Activated CD8-positive, alpha-beta T cell treated with anti-CD3 and anti-CD28 coated beads for 36 hours (primary cell): ENCODE measurements at regions not wholly inside any gene's neighbourhood (a gene's known extent, or its start where the extent isn't known, plus 50 kb on each side); places are given as distances from the start of the nearest gene placed in this dataset.
"Not testable (repeated sequence)": the region's sequence is repeated elsewhere in the genome, so short reads cannot be mapped to it uniquely, and the experiment has no call there.

ENCODE experiments used
- ATAC-seq: fragments of 200-7000 bp; cut with Tn5 transposase; one replicate; pipeline ENCODE4 v1.10.0; 2021; ENCODE audit warnings: mild to moderate bottlenecking, moderate library complexity
- CTCF ChIA-PET: fragments of 350-600 bp; sonication (Branson Sonifier 250); formaldehyde crosslinking; loops from one replicate; lab custom pipeline; 2021; ENCODE audit warnings: antibody characterized with exemption; lab: Charles Lee
- POLR2A ChIA-PET: fragments of 350-600 bp; sonication (Branson Sonifier 250); formaldehyde crosslinking; loops from one replicate; lab custom pipeline; 2021; ENCODE audit warnings: antibody characterized with exemption; lab: Charles Lee
- DNase-seq: peaks from one replicate; pipeline ENCODE4 v3.0.0-alpha.2; 2020
- H3K27ac Mint-ChIP-seq: one replicate; pipeline ENCODE4 v1.8.0; 2021; ENCODE audit warnings: mild to moderate bottlenecking, mixed read lengths
- H3K27me3 Mint-ChIP-seq: one replicate; pipeline ENCODE4 v1.8.0; 2021; ENCODE audit warnings: mixed read lengths
- H3K36me3 Mint-ChIP-seq: one replicate; pipeline ENCODE4 v1.8.0; 2021; ENCODE audit warnings: low read depth, mixed read lengths
- H3K4me1 Mint-ChIP-seq: one replicate; pipeline ENCODE4 v1.8.0; 2021; ENCODE audit warnings: low read depth, mixed read lengths
- H3K4me3 Mint-ChIP-seq: one replicate; pipeline ENCODE4 v1.8.0; 2021; ENCODE audit warnings: mild to moderate bottlenecking, moderate library complexity, mixed read lengths
- H3K9me3 Mint-ChIP-seq: one replicate; pipeline ENCODE4 v1.8.0; 2021; ENCODE audit warnings: mixed read lengths
- intact Hi-C: fragments of 100-400 bp; cut with micrococcal nuclease; formaldehyde crosslinking; loops from one replicate; pipeline ENCODE4 v1.10.0; 2022
- TF ChIP-seq, protein P1 (sequence below): fragments of 200-600 bp; IDR thresholded peaks from one replicate; pipeline ENCODE4 v1.8.0; 2022; ENCODE audit warnings: antibody characterized with exemption, mild to moderate bottlenecking

GRCh38 chr4:128654465-128654864 lies 155.0 kb upstream of the JADE1 start:
- ChIA-PET CTCF (no interaction called here), POLR2A (interaction anchor here (0.6 kb wide), 1 partner anchor 49 kb away, joined by 3 read pairs; no protein-coding TSS in a partner anchor)

GRCh38 chr4:128653527-128654444 lies 155.7 kb upstream of the JADE1 start:
- no peak for ATAC-seq
- Mint-ChIP-seq H3K4me3 (no peak overlapping the region), H3K36me3 (no peaks in the 10 kb centered on the region), H3K9me3 (no peaks in the 10 kb centered on the region), H3K27me3 (peaks cover 4% of the 10 kb centered on the region), H3K4me1 (no peaks in the 10 kb centered on the region), H3K27ac (no peak overlapping the region)
- ChIA-PET CTCF (no interaction called here), POLR2A (interaction anchor here (0.6 kb wide), 1 partner anchor 48 kb away, joined by 3 read pairs; no protein-coding TSS in a partner anchor)
- intact Hi-C loops, result no loop called here
- TF ChIP-seq, protein P1, sequence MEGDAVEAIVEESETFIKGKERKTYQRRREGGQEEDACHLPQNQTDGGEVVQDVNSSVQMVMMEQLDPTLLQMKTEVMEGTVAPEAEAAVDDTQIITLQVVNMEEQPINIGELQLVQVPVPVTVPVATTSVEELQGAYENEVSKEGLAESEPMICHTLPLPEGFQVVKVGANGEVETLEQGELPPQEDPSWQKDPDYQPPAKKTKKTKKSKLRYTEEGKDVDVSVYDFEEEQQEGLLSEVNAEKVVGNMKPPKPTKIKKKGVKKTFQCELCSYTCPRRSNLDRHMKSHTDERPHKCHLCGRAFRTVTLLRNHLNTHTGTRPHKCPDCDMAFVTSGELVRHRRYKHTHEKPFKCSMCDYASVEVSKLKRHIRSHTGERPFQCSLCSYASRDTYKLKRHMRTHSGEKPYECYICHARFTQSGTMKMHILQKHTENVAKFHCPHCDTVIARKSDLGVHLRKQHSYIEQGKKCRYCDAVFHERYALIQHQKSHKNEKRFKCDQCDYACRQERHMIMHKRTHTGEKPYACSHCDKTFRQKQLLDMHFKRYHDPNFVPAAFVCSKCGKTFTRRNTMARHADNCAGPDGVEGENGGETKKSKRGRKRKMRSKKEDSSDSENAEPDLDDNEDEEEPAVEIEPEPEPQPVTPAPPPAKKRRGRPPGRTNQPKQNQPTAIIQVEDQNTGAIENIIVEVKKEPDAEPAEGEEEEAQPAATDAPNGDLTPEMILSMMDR, result no peak
- DNase-seq, result no peak

More at GRCh38 chr4:128654465-128654864, 155.0 kb upstream of the JADE1 start:
- Mint-ChIP-seq H3K27ac (no peak overlapping the region), H3K9me3 (no peaks in the 10 kb centered on the region), H3K36me3 (no peaks in the 10 kb centered on the region), H3K4me3 (no peak overlapping the region), H3K4me1 (no peaks in the 10 kb centered on the region), H3K27me3 (peaks cover 4% of the 10 kb centered on the region)
- TF ChIP-seq, protein P1, result no peak
- ATAC-seq (no peak), DNase-seq (no peak)
- intact Hi-C loops, result no loop called here

- intact Hi-C loops, result no loop called here
- no peaks in the 10 kb centered on the region for H3K36me3 Mint-ChIP-seq
- DNase-seq (no peak), ATAC-seq (no peak)
- peaks cover 2% of the 10 kb centered on the region for H3K27me3 Mint-ChIP-seq
- no peaks in the 10 kb centered on the region for H3K9me3 Mint-ChIP-seq
- H3K4me1 Mint-ChIP-seq, result no peaks in the 10 kb centered on the region
- no peak overlapping the region for H3K4me3 Mint-ChIP-seq
- TF ChIP-seq, protein P1, result no peak
- no peak overlapping the region for H3K27ac Mint-ChIP-seq
- POLR2A ChIA-PET, result no interaction called here
- CTCF ChIA-PET, result no interaction called here
Observed at GRCh38 chr4:128649575-128650205, 159.8 kb upstream of the JADE1 start.

GRCh38 chr4:128649161-128649560 lies 160.3 kb upstream of the JADE1 start:
- intact Hi-C loops, result no loop called here
- CTCF ChIA-PET, result interaction anchor here (1.3 kb wide), 1 partner anchor 74 kb away, joined by 3 read pairs; no protein-coding TSS in a partner anchor
- TF ChIP-seq, protein P1, result no peak
- H3K27ac Mint-ChIP-seq, result no peak overlapping the region
- no peaks in the 10 kb centered on the region for H3K9me3 Mint-ChIP-seq
- H3K36me3 Mint-ChIP-seq, result no peaks in the 10 kb centered on the region
- POLR2A ChIA-PET, result no interaction called here
- DNase-seq, result no peak
- no peak for ATAC-seq
- no peaks in the 10 kb centered on the region for H3K4me1 Mint-ChIP-seq
- H3K4me3 Mint-ChIP-seq, result no peak overlapping the region
- H3K27me3 Mint-ChIP-seq, result peaks cover 2% of the 10 kb centered on the region

DNA sequence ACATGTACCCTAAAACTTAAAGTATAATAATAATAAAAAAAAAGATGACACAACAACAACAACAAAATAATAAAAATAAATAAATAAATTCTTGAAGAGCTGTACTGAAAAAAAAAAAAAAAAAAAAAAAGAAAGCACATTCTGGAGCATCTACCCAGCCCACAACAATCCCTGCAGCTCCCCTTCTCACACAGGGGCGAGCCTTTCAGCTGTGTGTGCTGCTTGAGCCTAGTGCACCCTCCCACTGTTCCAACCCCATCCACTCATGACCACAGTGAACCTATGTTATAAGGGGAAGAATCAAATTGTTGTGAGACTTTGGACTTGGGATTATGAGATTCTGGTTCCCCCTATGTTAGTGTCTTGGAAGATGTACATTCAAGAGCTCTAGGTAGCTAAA lies 161.5 kb upstream of the JADE1 start:
- ChIA-PET POLR2A (no interaction called here), CTCF (interaction anchor here (1.3 kb wide), 1 partner anchor 73 kb away, joined by 3 read pairs; no protein-coding TSS in a partner anchor)
- TF ChIP-seq, protein P1, result no peak
- Mint-ChIP-seq H3K4me1 (no peaks in the 10 kb centered on the region), H3K9me3 (no peaks in the 10 kb centered on the region), H3K36me3 (no peaks in the 10 kb centered on the region), H3K27me3 (peaks cover 2% of the 10 kb centered on the region), H3K4me3 (no peak overlapping the region), H3K27ac (no peak overlapping the region)
- DNase-seq, result no peak
- intact Hi-C loops, result no loop called here
- no peak for ATAC-seq

DNA sequence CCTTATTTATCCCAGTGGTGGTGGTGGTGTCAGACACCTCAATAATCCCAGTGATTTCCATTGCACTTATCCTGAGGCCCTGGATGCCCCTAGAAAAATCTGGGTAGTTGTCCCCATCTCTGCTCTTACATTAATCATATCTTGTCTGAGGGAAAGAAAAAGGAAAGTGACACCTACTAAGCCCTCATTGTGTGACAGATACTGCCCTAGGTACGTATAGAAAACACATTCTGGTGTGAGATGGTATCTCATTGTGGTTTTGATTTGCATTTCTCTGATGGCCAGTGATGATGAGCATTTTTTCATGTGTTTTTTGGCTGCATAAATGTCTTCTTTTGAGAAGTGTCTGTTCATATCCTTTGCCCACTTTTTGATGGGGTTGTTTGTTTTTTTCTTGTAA lies 162.6 kb upstream of the JADE1 start:
- CTCF ChIA-PET, H3K27ac Mint-ChIP-seq, H3K4me3 Mint-ChIP-seq, H3K9me3 Mint-ChIP-seq, DNase-seq, H3K4me1 Mint-ChIP-seq, intact Hi-C loops, H3K36me3 Mint-ChIP-seq, POLR2A ChIA-PET, H3K27me3 Mint-ChIP-seq, ATAC-seq: not testable (repeated sequence)
